ENCODE measurements at regions not wholly inside any gene's neighbourhood (a gene's known extent, or its start where the extent isn't known, plus 50 kb on each side); places are given as distances from the start of the nearest gene placed in this dataset.

GRCh38 chr15:93469994-93470393 is 381.0 kb upstream of the RGMA start:
- DNase-seq = no peak

GRCh38 chr15:93467337-93467736 is 378.3 kb upstream of the RGMA start:
- DNase-seq = no peak

- DNase-seq = no peak
Observed at GRCh38 chr15:93466380-93466779, 377.4 kb upstream of the RGMA start.

DNA sequence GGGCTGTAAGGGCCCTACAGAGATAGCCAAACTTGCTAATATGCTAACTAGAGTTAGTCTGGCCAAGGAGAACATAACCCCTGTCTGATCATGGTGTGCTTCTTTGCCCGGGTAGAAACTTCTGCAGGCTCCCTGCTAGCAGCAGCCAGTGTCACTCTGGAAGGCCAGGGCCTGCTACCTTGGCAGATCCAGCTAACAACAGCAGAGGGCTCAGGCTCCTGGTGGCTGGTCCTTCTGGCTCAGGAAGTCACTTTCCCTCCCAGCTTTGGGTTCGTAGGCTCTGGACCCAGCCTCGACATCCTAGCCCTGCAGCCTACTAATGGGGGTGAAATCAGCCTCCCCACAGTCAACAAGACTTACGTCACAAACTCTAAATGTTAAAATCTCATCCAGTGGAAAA is 373.7 kb upstream of the RGMA start:
- no peak for DNase-seq

- no peak for DNase-seq
Observed at GRCh38 chr15:93460717-93461116, 371.7 kb upstream of the RGMA start.

- no peak for DNase-seq
Observed at GRCh38 chr15:93459396-93459795, 370.4 kb upstream of the RGMA start.

DNA sequence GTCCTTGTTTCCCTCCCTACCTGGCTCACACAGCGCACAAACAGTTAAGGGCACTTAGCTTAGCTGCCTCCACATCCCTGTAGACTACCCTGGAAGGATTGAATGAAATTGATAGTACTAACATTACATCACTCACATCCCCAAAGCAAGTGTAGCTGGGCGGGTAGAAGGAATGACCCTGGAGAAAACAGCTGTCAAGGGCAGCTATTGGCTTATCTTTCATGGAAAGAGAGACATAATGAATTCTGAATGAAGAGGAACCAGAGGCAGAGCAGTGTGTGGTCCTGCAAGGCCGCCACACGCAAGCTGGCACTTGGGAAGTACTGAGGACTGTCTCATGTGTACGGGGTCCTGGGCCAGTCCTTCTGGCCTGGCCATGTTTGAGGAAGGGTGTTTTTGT is 369.6 kb upstream of the RGMA start:
- no peak for DNase-seq

GRCh38 chr15:93454788-93455187 is 365.8 kb upstream of the RGMA start:
- DNase-seq = no peak

GRCh38 chr15:93452537-93453211 is 363.7 kb upstream of the RGMA start:
- no peak for DNase-seq

DNA sequence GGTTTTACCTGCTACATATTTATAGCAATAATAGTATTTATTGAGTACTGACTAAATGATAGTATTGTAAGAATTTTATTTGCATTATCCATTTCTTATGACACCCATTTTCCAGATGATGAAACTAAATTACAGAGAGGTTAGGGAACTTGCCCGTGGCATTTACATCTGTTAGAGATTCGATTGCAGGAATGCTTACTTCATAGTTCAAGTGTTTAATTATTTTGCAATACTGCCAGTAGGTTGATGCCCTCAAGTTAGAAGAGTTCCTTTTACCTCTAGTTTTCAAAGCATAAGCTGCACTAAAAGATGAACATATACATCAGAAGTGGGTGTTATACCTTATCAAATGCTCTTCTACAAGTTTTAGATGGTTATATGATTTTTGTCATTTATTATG is 362.8 kb upstream of the RGMA start:
- DNase-seq = no peak

- DNase-seq = no peak
Observed at GRCh38 chr15:93451265-93451664, 362.3 kb upstream of the RGMA start.

- DNase-seq = no peak
Observed at GRCh38 chr15:93449798-93450197, 360.8 kb upstream of the RGMA start.

DNA sequence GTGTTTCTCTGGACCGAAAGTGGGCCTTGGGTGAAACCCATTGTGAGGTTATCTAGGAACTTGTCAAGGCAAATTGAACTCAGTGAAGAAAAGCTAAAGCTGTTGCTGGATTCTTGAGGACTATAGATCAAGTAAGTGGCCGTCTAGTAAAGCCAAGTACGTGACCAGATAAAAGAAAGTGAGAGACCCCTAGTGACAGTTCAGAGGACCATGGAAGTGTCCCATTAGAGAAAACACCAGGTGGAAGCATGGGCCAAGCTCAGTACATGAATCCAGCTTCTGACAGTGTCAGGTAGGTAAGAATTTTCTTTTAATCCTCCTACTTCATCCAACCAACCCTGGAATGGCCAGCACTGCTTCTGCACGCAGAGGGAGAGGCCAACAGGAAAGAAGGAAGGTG is 349.3 kb upstream of the RGMA start:
- no peak for DNase-seq

GRCh38 chr15:93432474-93432873 is 343.5 kb upstream of the RGMA start:
- no peak for DNase-seq

- DNase-seq = no peak
Observed at GRCh38 chr15:93428807-93429351, 339.9 kb upstream of the RGMA start.

DNA sequence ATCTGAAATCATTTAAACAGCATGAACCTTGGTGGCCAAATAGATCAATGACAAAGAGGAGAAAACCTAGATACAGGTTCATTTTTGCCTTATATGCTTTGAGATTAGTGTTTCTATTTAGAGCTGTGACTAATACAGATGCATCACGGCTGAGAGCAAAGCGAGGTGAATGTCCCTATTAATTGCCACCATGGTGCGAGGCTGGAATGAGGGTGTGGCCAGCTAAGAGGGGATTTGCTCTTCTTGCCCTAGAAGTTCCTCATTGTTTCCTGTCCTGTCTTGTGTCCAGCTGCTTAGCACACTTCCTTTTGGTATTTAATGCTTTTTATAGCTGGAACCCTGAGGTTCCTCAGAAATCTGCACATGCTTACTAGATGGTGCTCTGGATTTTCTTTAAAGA is 339.1 kb upstream of the RGMA start:
- DNase-seq = no peak

DNA sequence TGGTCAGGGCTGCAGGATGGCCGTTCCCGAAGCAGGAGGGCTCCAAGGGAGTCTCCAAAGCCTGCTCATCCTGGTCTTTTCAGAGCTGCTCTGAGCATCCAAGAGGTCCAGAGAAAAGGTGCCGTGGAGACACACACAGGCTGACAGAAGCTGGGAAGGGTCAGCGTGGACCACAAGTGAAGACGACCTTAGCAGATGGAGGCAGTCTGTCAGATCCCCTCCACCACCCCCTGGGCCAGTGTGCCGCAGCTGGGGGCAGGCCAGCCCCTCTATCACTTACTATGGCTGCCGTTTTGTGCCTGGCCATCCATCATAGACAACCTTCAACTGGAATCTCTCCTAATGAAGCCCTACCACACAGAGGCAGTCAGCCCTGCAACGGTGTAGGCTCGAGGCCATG is 335.1 kb upstream of the RGMA start:
- no peak for DNase-seq

DNA sequence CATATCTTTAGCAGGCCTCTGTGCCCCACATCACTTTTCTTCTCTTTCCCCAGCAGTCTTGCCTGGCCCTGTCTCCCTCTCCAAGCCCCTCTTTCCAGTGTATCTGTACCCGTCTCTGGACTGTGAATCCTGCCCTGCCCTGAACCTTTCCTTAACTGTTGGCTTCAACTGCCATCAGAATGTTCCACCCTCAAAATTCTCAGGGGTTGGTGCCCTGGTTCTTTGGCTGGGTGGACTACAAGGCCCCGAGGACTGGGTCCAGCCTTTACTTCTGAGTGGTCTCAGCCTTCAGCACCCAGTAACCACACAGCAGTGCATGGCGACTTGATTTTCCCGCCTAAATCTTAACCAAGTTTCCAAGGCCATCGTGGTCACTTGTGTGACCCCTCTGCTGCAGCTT is 333.5 kb upstream of the RGMA start:
- no peak for DNase-seq

GRCh38 chr15:93420477-93420876 is 331.5 kb upstream of the RGMA start:
- DNase-seq = no peak

- DNase-seq = no peak
Observed at GRCh38 chr15:93420050-93420452, 331.0 kb upstream of the RGMA start.

- DNase-seq = no peak
Observed at GRCh38 chr15:93418566-93418965, 329.6 kb upstream of the RGMA start.

- no peak for DNase-seq
Observed at GRCh38 chr15:93417631-93418030, 328.6 kb upstream of the RGMA start.

DNA sequence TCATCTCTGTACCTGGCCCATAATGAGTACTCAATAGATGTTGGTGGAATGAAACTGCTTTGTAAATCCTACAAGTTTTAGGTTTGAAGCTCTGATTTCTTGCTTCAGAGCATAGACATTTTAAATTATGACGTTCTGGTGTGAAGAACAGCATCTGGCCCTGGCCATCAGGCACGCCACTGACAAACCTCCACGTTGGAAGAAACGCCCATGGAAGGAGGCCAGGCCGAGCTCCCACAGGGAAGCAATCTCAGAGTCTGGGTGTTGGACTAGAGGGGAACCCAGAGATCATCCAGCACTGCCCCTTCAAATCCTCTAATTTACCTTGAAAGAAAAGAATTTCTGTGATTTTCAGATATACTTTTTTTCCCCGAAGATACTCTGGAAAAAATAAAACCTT is 328.1 kb upstream of the RGMA start:
- no peak for DNase-seq

DNA sequence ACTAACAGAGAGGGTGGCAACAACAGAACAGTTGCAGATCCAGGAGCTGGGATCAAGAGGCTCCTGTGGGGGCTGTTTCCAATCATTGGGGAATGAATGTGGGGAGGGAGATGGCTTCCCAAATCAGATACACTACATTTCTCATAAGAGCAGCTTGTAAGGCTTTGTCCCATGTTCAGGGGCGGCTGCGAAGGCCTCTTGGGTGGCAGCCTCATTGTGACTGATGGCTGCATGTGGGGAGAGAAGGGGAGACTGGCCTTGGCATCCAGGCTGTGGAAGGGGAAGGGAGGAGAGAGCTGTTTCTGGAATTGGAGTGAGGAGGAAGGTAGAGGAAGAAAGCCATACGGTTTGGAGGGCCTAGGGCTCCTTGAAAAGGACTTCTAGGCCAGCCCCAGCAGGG is 326.6 kb upstream of the RGMA start:
- no peak for DNase-seq

DNA sequence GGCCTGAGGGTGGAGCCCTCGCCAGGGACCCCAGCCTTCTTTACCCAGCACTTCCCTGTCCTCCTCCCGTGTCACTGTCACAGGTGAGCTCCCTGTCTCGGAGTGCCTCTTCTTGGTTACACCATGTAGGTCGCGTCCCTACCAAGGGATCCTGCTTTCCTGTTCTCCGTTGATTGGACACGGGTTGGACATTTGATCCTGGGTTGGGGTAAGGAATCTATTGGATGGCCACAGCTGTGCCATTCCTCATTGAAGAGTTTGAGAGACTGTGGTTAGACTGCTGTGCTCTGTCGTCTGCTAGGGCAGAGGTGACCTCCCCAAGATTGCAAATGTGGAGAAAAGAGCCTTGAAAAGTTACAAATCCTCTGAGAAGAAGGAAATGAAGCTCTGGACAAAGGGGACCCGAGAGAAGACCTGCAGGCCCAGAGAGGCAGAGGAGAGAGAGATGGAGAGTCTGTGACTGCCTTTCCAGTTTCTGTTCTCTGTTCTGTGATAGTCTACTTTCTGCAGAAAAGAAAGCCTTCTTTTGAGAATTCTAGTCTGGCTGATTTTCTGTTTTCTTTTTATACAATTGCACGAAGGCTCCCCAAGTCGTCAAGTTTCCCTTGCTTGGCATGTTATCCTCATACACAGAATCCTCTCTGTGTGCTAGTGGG is 325.7 kb upstream of the RGMA start:
- DNase-seq = no peak
